ENCODE measurements at regions not wholly inside any gene's neighbourhood (a gene's known extent, or its start where the extent isn't known, plus 50 kb on each side); places are given as distances from the start of the nearest gene placed in this dataset.

DNA sequence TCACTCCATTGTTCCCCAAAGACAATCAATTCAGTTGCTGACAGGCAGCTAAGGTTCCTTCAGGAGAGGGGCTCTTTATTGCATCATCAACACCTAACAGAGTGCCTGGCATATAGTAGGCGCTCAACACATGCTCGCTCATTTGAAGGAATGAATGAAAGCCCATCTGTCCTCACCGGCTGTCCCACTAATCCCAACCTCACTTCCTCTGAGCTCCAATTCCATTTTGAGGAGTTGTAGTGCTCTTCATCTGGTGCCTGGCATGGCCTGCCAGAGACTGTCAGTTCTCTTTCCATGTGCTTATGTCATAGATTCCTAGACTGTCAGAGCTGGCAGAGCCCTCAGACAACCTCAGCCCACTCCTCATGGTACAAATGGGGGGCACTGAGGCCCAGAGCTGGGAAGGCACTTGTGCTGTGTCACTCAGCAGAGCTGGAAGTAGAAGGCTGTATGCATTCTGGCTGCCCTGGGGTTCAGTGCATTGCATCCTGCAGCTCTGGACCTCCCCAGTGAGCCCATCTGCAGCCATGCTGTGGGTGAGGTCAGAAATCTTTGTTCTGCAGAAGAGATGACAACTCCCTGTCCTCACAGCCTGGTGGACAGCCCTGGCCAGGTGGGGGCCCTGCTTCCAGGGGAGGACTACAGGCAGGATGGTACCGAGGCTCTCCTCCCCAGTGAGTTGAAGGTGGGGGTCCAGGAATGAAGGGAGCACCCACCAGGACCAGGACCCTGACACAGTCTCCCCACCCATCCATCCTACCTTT is 134.9 kb upstream of the PJA1 start:
- no peaks in the 10 kb centered on the region for H3K4me1 Mint-ChIP-seq (ENCODE audit: insufficient read depth, unreplicated experiment)
- intact Hi-C loops (cut with micrococcal nuclease): no loop called here
- no TSS peak for BruUV-seq (replicated peaks)
- POLR2A ChIA-PET: no interaction called here
- H3K27ac Mint-ChIP-seq (ENCODE audit: low read depth, unreplicated experiment): no peak overlapping the region
- no peak for TF ChIP-seq CTCF (IDR thresholded peaks at IDR 0.05; ENCODE audit: unreplicated experiment)
- no peaks in the 10 kb centered on the region for H3K36me3 Mint-ChIP-seq (ENCODE audit: insufficient read depth, unreplicated experiment)
- H3K27me3 Mint-ChIP-seq (ENCODE audit: insufficient read depth, unreplicated experiment): peaks cover 58% of the 10 kb centered on the region
- H3K4me3 Mint-ChIP-seq (ENCODE audit: unreplicated experiment): no peak overlapping the region
- DNase-seq (ENCODE audit: unreplicated experiment): no peak
- CTCF ChIA-PET: no interaction called here
- no peaks in the 10 kb centered on the region for H3K9me3 Mint-ChIP-seq (ENCODE audit: unreplicated experiment)

GRCh38 chrX:69299285-69299684 is 134.0 kb upstream of the PJA1 start:
- BruUV-seq (replicated peaks): no TSS peak
- CTCF ChIA-PET: no interaction called here
- no peaks in the 10 kb centered on the region for H3K4me1 Mint-ChIP-seq (ENCODE audit: insufficient read depth, unreplicated experiment)
- H3K27ac Mint-ChIP-seq (ENCODE audit: low read depth, unreplicated experiment): no peak overlapping the region
- no peak for DNase-seq (ENCODE audit: unreplicated experiment)
- POLR2A ChIA-PET: no interaction called here
- H3K36me3 Mint-ChIP-seq (ENCODE audit: insufficient read depth, unreplicated experiment): no peaks in the 10 kb centered on the region
- H3K9me3 Mint-ChIP-seq (ENCODE audit: unreplicated experiment): no peaks in the 10 kb centered on the region
- peaks cover 53% of the 10 kb centered on the region for H3K27me3 Mint-ChIP-seq (ENCODE audit: insufficient read depth, unreplicated experiment)
- TF ChIP-seq CTCF (IDR thresholded peaks at IDR 0.05; ENCODE audit: unreplicated experiment): no peak
- intact Hi-C loops (cut with micrococcal nuclease): no loop called here
- H3K4me3 Mint-ChIP-seq (ENCODE audit: unreplicated experiment): no peak overlapping the region

GRCh38 chrX:69298466-69299140 is 133.3 kb upstream of the PJA1 start:
- peak; percentile 11 for DNase-seq (ENCODE audit: unreplicated experiment)
- H3K27ac Mint-ChIP-seq (ENCODE audit: low read depth, unreplicated experiment): no peak overlapping the region
- no peaks in the 10 kb centered on the region for H3K9me3 Mint-ChIP-seq (ENCODE audit: unreplicated experiment)
- intact Hi-C loops (cut with micrococcal nuclease): no loop called here
- H3K4me1 Mint-ChIP-seq (ENCODE audit: insufficient read depth, unreplicated experiment): no peaks in the 10 kb centered on the region
- TF ChIP-seq CTCF (IDR thresholded peaks at IDR 0.05; ENCODE audit: unreplicated experiment): no peak
- H3K4me3 Mint-ChIP-seq (ENCODE audit: unreplicated experiment): no peak overlapping the region
- no TSS peak for BruUV-seq (replicated peaks)
- no peaks in the 10 kb centered on the region for H3K36me3 Mint-ChIP-seq (ENCODE audit: insufficient read depth, unreplicated experiment)
- peaks cover 46% of the 10 kb centered on the region for H3K27me3 Mint-ChIP-seq (ENCODE audit: insufficient read depth, unreplicated experiment)
- ChIA-PET CTCF (interaction anchor here (1.5 kb wide), 1 partner anchor 476 kb away, joined by 3 read pairs; no protein-coding TSS in a partner anchor), POLR2A (no interaction called here)

DNA sequence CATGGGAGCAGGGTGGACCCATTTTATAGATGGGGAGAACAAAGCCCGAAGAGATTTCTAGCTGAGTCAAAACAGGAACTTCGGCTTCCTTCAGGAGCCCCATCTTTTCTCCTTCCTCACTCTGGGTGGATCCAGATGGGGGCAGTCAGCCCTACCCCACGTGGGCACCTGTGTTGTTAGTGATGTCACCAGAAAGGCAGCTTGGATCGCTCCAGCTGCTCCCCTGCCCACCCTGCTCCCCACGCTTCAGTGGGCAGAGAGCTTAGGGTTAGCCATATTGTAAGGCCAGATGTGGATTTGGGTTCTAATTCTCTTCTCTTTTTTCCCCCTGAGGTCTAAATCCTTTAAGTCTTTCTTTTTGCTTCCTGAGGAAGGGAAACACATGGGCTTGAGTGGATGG is 132.3 kb upstream of the PJA1 start:
- CTCF ChIA-PET: interaction anchor here (1.5 kb wide), 1 partner anchor 475 kb away, joined by 3 read pairs; no protein-coding TSS in a partner anchor
- intact Hi-C loops (cut with micrococcal nuclease): no loop called here
- no TSS peak for BruUV-seq (replicated peaks)
- POLR2A ChIA-PET: no interaction called here
- Mint-ChIP-seq H3K9me3 (ENCODE audit: unreplicated experiment) (no peaks in the 10 kb centered on the region), H3K4me1 (ENCODE audit: insufficient read depth, unreplicated experiment) (no peaks in the 10 kb centered on the region), H3K27ac (ENCODE audit: low read depth, unreplicated experiment) (no peak overlapping the region), H3K36me3 (ENCODE audit: insufficient read depth, unreplicated experiment) (no peaks in the 10 kb centered on the region), H3K4me3 (ENCODE audit: unreplicated experiment) (no peak overlapping the region), H3K27me3 (ENCODE audit: insufficient read depth, unreplicated experiment) (peaks cover 44% of the 10 kb centered on the region)
- no peak for TF ChIP-seq CTCF (IDR thresholded peaks at IDR 0.05; ENCODE audit: unreplicated experiment)
- no peak for DNase-seq (ENCODE audit: unreplicated experiment)
